ENCODE measurements at regions not wholly inside any gene's neighbourhood (a gene's known extent, or its start where the extent isn't known, plus 50 kb on each side); places are given as distances from the start of the nearest gene placed in this dataset.

DNA sequence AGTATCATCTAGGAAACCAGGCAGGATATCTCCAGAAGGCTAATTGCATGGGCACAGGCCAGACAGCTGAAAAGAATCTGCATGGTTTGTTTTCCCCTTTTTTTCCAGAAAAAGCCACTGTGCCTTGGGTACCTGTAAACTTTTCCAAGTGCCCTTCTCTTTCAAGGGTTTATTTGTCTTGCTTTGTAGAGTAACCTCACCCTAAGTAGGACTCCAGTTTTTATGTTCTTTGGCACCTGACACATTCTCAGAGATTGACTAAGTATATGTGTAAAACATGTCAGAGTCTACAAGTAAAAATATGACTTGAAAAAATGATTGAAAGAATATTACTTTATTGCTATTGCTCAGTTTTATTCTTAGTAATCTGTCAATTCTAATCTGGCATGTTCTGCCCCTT, 70.7 kb upstream of the TEX13C start:
- Histone ChIP-seq H3K4ac (replicated peaks; ENCODE audit: insufficient read length, low read depth, low read length) (no peak overlapping the region), H4K8ac (ENCODE audit: extremely low read depth, insufficient read depth, low read length) (no peak overlapping the region), H2AFZ (ENCODE audit: low read length) (no peak overlapping the region), H3K56ac (replicated peaks; ENCODE audit: insufficient read length, low read depth, low read length) (no peak overlapping the region), H3K4me1 (replicated peaks in 1 of 4; ENCODE audit: control insufficient read depth in 3 of 4, insufficient read depth in 4 of 4, low read length in 3 of 4) (no peaks in the 10 kb centered on the region), H3K79me2 (ENCODE audit: control insufficient read depth in 1 of 2, insufficient read depth in 2 of 2, low read length in 2 of 2) (no peaks in the 10 kb centered on the region), H2BK120ac (replicated peaks; ENCODE audit: low read depth, low read length) (no peak overlapping the region), H4K5ac (ENCODE audit: insufficient read length, low read depth, low read length) (no peak overlapping the region), H3K36me3 (ENCODE audit: control insufficient read depth in 2 of 4, insufficient read depth in 4 of 4, low read length in 3 of 4) (no peaks in the 10 kb centered on the region), H3K4me2 (ENCODE audit: insufficient read depth in 1 of 2, low read depth in 2 of 2, low read length in 2 of 2) (no peak overlapping the region), H2AK5ac (ENCODE audit: low read depth, low read length) (no peak overlapping the region), H3K27ac (ENCODE audit: low read depth, low read length) (no peak overlapping the region), H3K79me1 (ENCODE audit: low read depth, low read length) (no peaks in the 10 kb centered on the region), H3K23me2 (ENCODE audit: low read depth, low read length) (no peaks in the 10 kb centered on the region), H3K4me3 (ENCODE audit: extremely low read depth in 1 of 4, insufficient read depth in 2 of 4, low read depth in 3 of 4, low read length in 4 of 4) (no peak overlapping the region), H3K9me3 (ENCODE audit: insufficient read depth in 2 of 2, low read depth in 1 of 2, low read length in 1 of 2) (no peaks in the 10 kb centered on the region), H2BK12ac (ENCODE audit: low read depth, low read length) (no peak overlapping the region), H2BK5ac (ENCODE audit: low read depth, low read length) (no peak overlapping the region), H3K23ac (ENCODE audit: insufficient read length) (no peak overlapping the region), H3K27me3 (replicated peaks in 1 of 4; ENCODE audit: control insufficient read depth in 3 of 4, extremely low read depth in 1 of 4, insufficient read depth in 3 of 4, low read length in 3 of 4) (no peaks in the 10 kb centered on the region), H4K20me1 (replicated peaks in 1 of 2; ENCODE audit: control insufficient read depth in 1 of 2, insufficient read depth in 2 of 2, low read length in 2 of 2) (no peaks in the 10 kb centered on the region), H2BK15ac (ENCODE audit: low read length) (no peak overlapping the region), H3K14ac (ENCODE audit: insufficient read length) (no peak overlapping the region), H2BK20ac (ENCODE audit: low read length) (no peak overlapping the region), H3K18ac (ENCODE audit: extremely low read depth, low read length) (no peak overlapping the region), H4K91ac (replicated peaks; ENCODE audit: insufficient read length, low read length) (no peak overlapping the region), H3K9ac (replicated peaks in 1 of 4; ENCODE audit: extremely low read depth in 1 of 4, low read depth in 3 of 4, low read length in 3 of 4) (no peak overlapping the region)
- no peak for DNase-seq (ENCODE audit: low read depth in 1 of 2, low spot score in 2 of 2)
- no peak for FAIRE-seq
- ChIA-PET POLR2A (ENCODE audit: partially characterized antibody) (no interaction called here), CTCF (ENCODE audit: partially characterized antibody) (no interaction called here)
- TF ChIP-seq, protein P1, sequence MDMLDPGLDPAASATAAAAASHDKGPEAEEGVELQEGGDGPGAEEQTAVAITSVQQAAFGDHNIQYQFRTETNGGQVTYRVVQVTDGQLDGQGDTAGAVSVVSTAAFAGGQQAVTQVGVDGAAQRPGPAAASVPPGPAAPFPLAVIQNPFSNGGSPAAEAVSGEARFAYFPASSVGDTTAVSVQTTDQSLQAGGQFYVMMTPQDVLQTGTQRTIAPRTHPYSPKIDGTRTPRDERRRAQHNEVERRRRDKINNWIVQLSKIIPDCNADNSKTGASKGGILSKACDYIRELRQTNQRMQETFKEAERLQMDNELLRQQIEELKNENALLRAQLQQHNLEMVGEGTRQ (IDR thresholded peaks at IDR 0.05; ENCODE audit: low read length): no peak
- TF ChIP-seq KDM5A (IDR thresholded peaks at IDR 0.05; ENCODE audit: low read length): no peak
- TF ChIP-seq SP4 (IDR thresholded peaks at IDR 0.05; ENCODE audit: low read length): no peak
- TF ChIP-seq CEBPB (IDR thresholded peaks at IDR 0.05; ENCODE audit: low read depth, low read length): no peak
- TF ChIP-seq RXRA (IDR thresholded peaks at IDR 0.05; ENCODE audit: insufficient read depth, low read depth, low read length): no peak
- no peak for TF ChIP-seq RNF2 (IDR thresholded peaks at IDR 0.05; ENCODE audit: borderline replicate concordance, low read depth, low read length, missing control alignments, poor library complexity, severe bottlenecking)
- TF ChIP-seq FOSL1 (IDR thresholded peaks at IDR 0.05; ENCODE audit: insufficient read depth, low read depth, low read length): no peak
- no peak for TF ChIP-seq KDM1A (IDR thresholded peaks at IDR 0.05; ENCODE audit: borderline replicate concordance, low read length)
- TF ChIP-seq, protein P2, sequence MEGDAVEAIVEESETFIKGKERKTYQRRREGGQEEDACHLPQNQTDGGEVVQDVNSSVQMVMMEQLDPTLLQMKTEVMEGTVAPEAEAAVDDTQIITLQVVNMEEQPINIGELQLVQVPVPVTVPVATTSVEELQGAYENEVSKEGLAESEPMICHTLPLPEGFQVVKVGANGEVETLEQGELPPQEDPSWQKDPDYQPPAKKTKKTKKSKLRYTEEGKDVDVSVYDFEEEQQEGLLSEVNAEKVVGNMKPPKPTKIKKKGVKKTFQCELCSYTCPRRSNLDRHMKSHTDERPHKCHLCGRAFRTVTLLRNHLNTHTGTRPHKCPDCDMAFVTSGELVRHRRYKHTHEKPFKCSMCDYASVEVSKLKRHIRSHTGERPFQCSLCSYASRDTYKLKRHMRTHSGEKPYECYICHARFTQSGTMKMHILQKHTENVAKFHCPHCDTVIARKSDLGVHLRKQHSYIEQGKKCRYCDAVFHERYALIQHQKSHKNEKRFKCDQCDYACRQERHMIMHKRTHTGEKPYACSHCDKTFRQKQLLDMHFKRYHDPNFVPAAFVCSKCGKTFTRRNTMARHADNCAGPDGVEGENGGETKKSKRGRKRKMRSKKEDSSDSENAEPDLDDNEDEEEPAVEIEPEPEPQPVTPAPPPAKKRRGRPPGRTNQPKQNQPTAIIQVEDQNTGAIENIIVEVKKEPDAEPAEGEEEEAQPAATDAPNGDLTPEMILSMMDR (IDR thresholded peaks at IDR 0.05; ENCODE audit: control extremely low read depth in 1 of 3, insufficient read depth in 1 of 3, low read depth in 1 of 3, low read length in 3 of 3): no peak
- TF ChIP-seq POLR2AphosphoS5 (IDR thresholded peaks at IDR 0.05; ENCODE audit: low read depth, low read length): no peak
- TF ChIP-seq, protein P3, sequence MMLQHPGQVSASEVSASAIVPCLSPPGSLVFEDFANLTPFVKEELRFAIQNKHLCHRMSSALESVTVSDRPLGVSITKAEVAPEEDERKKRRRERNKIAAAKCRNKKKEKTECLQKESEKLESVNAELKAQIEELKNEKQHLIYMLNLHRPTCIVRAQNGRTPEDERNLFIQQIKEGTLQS (IDR thresholded peaks at IDR 0.05; ENCODE audit: insufficient read depth, low read depth, low read length): no peak

Data from H1 (cell line).